Neuronal stem cell (in vitro differentiated cells): ENCODE measurements at regions not wholly inside any gene's neighbourhood (a gene's known extent, or its start where the extent isn't known, plus 50 kb on each side); places are given as distances from the start of the nearest gene placed in this dataset.
"Not testable (repeated sequence)": the region's sequence is repeated elsewhere in the genome, so short reads cannot be mapped to it uniquely, and the experiment has no call there.

ENCODE experiments used
- DNase-seq: peaks from one replicate; pipeline ENCODE4 v3.0.0-alpha.2; 2013; ENCODE audit warnings: low spot score
- H2AFZ ChIP-seq: one replicate; pipeline ENCODE4 v1.6.1; 2013; ENCODE audit warnings: mild to moderate bottlenecking, low read length, inconsistent platforms
- H2AK5ac ChIP-seq: 2 replicates; pipeline ENCODE4 v1.6.1; 2013; ENCODE audit warnings: low read depth, mild to moderate bottlenecking, inconsistent platforms, low read length, moderate library complexity, mixed read lengths
- H2BK120ac ChIP-seq: 2 replicates; pipeline ENCODE4 v1.6.1; 2013; ENCODE audit warnings: low read depth, mild to moderate bottlenecking, inconsistent platforms, low read length, moderate library complexity, mixed read lengths
- H2BK12ac ChIP-seq: one replicate; pipeline ENCODE4 v1.6.1; 2013; ENCODE audit warnings: low read length, inconsistent platforms
- H2BK15ac ChIP-seq: 2 replicates; pipeline ENCODE4 v1.6.1; 2013; ENCODE audit warnings: mild to moderate bottlenecking, low read length, inconsistent platforms, mixed read lengths
- H2BK5ac ChIP-seq: one replicate; pipeline ENCODE4 v1.6.1; 2013; ENCODE audit warnings: inconsistent platforms, mild to moderate bottlenecking, low read length, moderate library complexity
- H3K14ac ChIP-seq: one replicate; pipeline ENCODE4 v1.6.1; 2013; ENCODE audit warnings: low read length, inconsistent platforms
- H3K18ac ChIP-seq: 2 replicates; pipeline ENCODE4 v1.6.1; 2013; ENCODE audit warnings: low read length, inconsistent platforms
- H3K23ac ChIP-seq: 2 replicates; pipeline ENCODE4 v1.6.1; 2013; ENCODE audit warnings: low read depth, mild to moderate bottlenecking, mixed read lengths, low read length, inconsistent platforms; ENCODE audit not compliant: poor library complexity
- H3K27ac ChIP-seq: replicated peaks from 3 replicates; pipeline ENCODE4 v1.5.1; 2013; ENCODE audit warnings: low read length, inconsistent platforms
- H3K27me3 ChIP-seq, 3 experiments: 2 replicates each; pipeline ENCODE4 v1.6.1; 2013; ENCODE audit warnings: low read length in 3 of 3, mild to moderate bottlenecking in 2 of 3, inconsistent platforms in 1 of 3, low read depth in 1 of 3, mixed read lengths in 1 of 3, moderate library complexity in 1 of 3; ENCODE audit not compliant: control insufficient read depth in 3 of 3, insufficient read depth in 3 of 3
- H3K36me3 ChIP-seq, 2 donors: replicated peaks in 1 of 2; 2 replicates each; pipeline ENCODE4 v1.6.1; 2013; ENCODE audit warnings: low read length in 2 of 2; ENCODE audit not compliant: control insufficient read depth in 2 of 2, insufficient read depth in 2 of 2
- H3K4ac ChIP-seq: 2 replicates; pipeline ENCODE4 v1.6.1; 2013; ENCODE audit warnings: inconsistent platforms, mild to moderate bottlenecking, low read length, moderate library complexity
- H3K4me1 ChIP-seq, 2 donors: 1 replicate in 1 of 2; 2 replicates in 1 of 2; pipeline ENCODE4 v1.6.1; 2013; ENCODE audit warnings: low read length in 2 of 2, low read depth in 1 of 2; ENCODE audit not compliant: control insufficient read depth in 2 of 2, insufficient read depth in 1 of 2
- H3K4me2 ChIP-seq: one replicate; pipeline ENCODE4 v1.6.1; 2013; ENCODE audit warnings: mild to moderate bottlenecking, low read length, inconsistent platforms; ENCODE audit not compliant: insufficient read depth, poor library complexity, severe bottlenecking
- H3K4me3 ChIP-seq, 2 donors: 2 replicates each; pipeline ENCODE4 v1.5.1; 2013; ENCODE audit warnings: low read length in 2 of 2, mild to moderate bottlenecking in 2 of 2, inconsistent platforms in 1 of 2, moderate library complexity in 1 of 2
- H3K79me1 ChIP-seq: one replicate; pipeline ENCODE4 v1.6.1; 2013; ENCODE audit warnings: low read depth, mild to moderate bottlenecking, inconsistent platforms, low read length, moderate library complexity
- H3K9ac ChIP-seq: one replicate; pipeline ENCODE4 v1.6.1; 2013; ENCODE audit warnings: mild to moderate bottlenecking, low read depth, low read length, inconsistent platforms; ENCODE audit not compliant: poor library complexity
- H3K9me3 ChIP-seq, 2 donors: replicated peaks in 1 of 2; 2 replicates each; pipeline versions ENCODE3 to v1.6.1; 2013; ENCODE audit warnings: low read length in 2 of 2, mild to moderate bottlenecking in 2 of 2, inconsistent platforms in 1 of 2, low read depth in 1 of 2, mixed read lengths in 1 of 2, moderate library complexity in 1 of 2; ENCODE audit not compliant: control insufficient read depth in 2 of 2, insufficient read depth in 1 of 2
- H4K8ac ChIP-seq: one replicate; pipeline ENCODE4 v1.6.1; 2013; ENCODE audit warnings: low read depth, mild to moderate bottlenecking, inconsistent platforms, low read length, moderate library complexity
- H4K91ac ChIP-seq: one replicate; pipeline ENCODE4 v1.6.1; 2013; ENCODE audit warnings: low read length, low read depth, mild to moderate bottlenecking, inconsistent platforms; ENCODE audit not compliant: poor library complexity
- WGBS, 2 donors: extraction: QIAGEN DNeasy Blood & Tissue Kit; methylation state at CpG; one replicate each; pipeline ENCODE4 v1.1.7; 2013; ENCODE audit warnings: missing lambda C conversion rate in 2 of 2, mixed read lengths in 1 of 2; ENCODE audit not compliant: insufficient read length in 2 of 2, insufficient replicate concordance in 1 of 2; ENCODE audit errors: extremely low coverage in 2 of 2; 5-methylcytosine and 5-hydroxymethylcytosine counted together

DNA sequence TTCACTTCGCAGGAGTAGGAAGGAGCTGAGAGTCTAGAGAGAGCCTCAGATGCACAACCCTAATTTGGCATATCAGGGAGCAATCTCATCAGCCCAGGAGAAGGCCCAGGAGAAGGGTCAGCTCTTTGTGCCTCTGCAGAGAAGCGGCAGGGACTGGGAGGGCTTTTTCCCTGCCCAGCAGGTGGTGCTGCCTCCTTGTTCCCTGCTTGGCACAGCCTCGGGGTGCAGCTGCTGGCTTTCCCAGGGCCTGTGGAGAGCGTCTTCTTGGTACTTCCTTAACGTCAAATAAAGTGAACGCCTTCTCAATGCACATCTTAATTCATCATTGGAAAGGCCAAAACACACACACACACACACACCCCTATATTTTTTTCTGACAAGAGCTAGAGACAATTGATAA, 519.3 kb downstream of the GOLGA6L6 start:
- not testable (repeated sequence) for H2BK15ac ChIP-seq, H3K4me1 ChIP-seq, H2AFZ ChIP-seq, H3K4me3 ChIP-seq, H3K4ac ChIP-seq, H4K91ac ChIP-seq, H2BK120ac ChIP-seq, H2AK5ac ChIP-seq, H2BK5ac ChIP-seq, H3K9me3 ChIP-seq, H3K9ac ChIP-seq, H3K27ac ChIP-seq, H3K23ac ChIP-seq, H3K79me1 ChIP-seq, H4K8ac ChIP-seq, H3K4me2 ChIP-seq, H3K14ac ChIP-seq, H3K36me3 ChIP-seq, H3K18ac ChIP-seq, H2BK12ac ChIP-seq, H3K27me3 ChIP-seq, DNase-seq
- WGBS, 2 donors: no CpG with 5 or more reads among the region's 6 CpGs

DNA sequence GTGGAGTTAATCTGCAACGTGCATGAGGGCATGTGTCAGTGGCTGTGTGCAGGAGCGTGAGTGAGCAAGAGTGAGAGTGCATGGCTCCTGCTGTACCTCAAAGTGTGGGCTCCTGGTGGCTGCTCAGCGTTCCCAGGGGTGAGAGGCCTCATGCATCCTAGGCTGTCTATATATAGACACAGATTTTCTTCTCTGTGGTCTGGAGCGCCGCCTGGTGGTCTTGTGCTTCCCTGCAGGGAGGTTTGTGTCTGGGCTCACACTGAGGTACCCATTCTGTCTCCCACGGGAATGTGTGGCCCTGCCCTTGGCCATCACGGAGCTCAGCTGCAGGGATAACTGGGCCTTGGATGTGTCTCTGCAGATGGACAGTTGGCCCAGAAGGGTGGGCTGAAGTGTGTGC, 520.2 kb downstream of the GOLGA6L6 start:
- H3K4me3 ChIP-seq, H2BK120ac ChIP-seq, H2AK5ac ChIP-seq, H3K9ac ChIP-seq, H2BK15ac ChIP-seq, H3K18ac ChIP-seq, H3K27ac ChIP-seq, H3K79me1 ChIP-seq, H3K4me2 ChIP-seq, H2AFZ ChIP-seq, H3K4me1 ChIP-seq, H3K36me3 ChIP-seq, DNase-seq, H4K8ac ChIP-seq, H2BK12ac ChIP-seq, H2BK5ac ChIP-seq, H3K4ac ChIP-seq, H3K23ac ChIP-seq, H3K27me3 ChIP-seq, H3K9me3 ChIP-seq, H3K14ac ChIP-seq, H4K91ac ChIP-seq: not testable (repeated sequence)
- no CpG with 5 or more reads among the region's 7 CpGs for WGBS, 2 donors

DNA sequence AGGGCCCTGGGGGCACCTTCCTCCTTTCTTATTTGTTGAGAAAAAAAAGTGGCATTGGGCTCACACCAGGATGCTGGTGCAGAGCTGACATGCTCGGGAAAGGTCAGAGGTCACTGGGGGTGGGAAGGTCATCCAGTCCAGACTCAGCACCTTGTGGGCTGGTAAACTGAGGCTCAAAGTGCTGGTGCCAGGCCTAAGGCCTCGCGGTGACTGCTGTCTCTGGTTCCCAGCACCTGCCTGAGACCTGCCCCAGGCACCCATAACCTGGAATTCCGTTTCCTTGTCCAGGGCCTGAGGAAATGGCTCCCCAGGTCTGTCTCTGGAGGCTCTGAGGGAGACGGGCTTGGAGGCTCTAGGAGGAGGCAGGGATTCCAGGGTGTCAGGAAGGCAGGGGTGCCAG, 521.0 kb downstream of the GOLGA6L6 start:
- H2BK120ac ChIP-seq, H2BK5ac ChIP-seq, H3K18ac ChIP-seq, H4K8ac ChIP-seq, H3K4ac ChIP-seq, H3K4me3 ChIP-seq, DNase-seq, H3K23ac ChIP-seq, H4K91ac ChIP-seq, H3K36me3 ChIP-seq, H3K27me3 ChIP-seq, H2BK15ac ChIP-seq, H3K79me1 ChIP-seq, H3K9me3 ChIP-seq, H2AK5ac ChIP-seq, H2AFZ ChIP-seq, H3K4me2 ChIP-seq, H3K4me1 ChIP-seq, H3K9ac ChIP-seq, H3K14ac ChIP-seq, H2BK12ac ChIP-seq, H3K27ac ChIP-seq: not testable (repeated sequence)
- no CpG with 5 or more reads among the region's 5 CpGs for WGBS, 2 donors

DNA sequence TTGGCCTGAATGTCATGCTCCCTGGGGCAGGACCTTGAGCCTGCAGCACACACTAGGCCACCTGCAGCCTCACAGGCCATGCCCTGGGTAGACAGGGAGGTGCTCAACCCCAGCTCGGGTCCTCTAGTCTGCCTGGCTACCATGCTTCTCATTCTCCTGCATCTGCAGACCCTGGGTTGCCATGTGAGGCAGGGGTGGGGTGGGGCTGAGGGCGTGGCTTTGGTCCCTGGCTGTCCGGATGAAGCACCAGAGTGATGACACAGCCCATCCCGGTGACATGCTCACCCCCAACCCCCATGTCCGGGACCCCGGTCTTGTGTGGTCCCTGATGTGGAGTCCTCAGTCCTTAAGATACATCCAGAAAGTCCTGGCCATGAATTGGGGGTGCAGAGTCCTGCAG, 521.8 kb downstream of the GOLGA6L6 start:
- not testable (repeated sequence) for H2BK5ac ChIP-seq, DNase-seq, H4K8ac ChIP-seq, H3K27ac ChIP-seq, H3K4me1 ChIP-seq, H3K4me3 ChIP-seq, H2BK12ac ChIP-seq, H3K79me1 ChIP-seq, H3K23ac ChIP-seq, H2AK5ac ChIP-seq, H3K4me2 ChIP-seq, H3K27me3 ChIP-seq, H3K14ac ChIP-seq, H3K18ac ChIP-seq, H4K91ac ChIP-seq, H2BK120ac ChIP-seq, H2AFZ ChIP-seq, H3K4ac ChIP-seq, H2BK15ac ChIP-seq, H3K9me3 ChIP-seq, H3K36me3 ChIP-seq, H3K9ac ChIP-seq
- WGBS, 2 donors: no CpG with 5 or more reads among the region's 6 CpGs
